GM23338 (cell line): ENCODE measurements at regions not wholly inside any gene's neighbourhood (a gene's known extent, or its start where the extent isn't known, plus 50 kb on each side); places are given as distances from the start of the nearest gene placed in this dataset.

Source experiments
- ATAC-seq: fragments of 200-7000 bp; cut with Tn5 transposase; 3 replicates; pipeline ENCODE4 v1.9.1; 2020
- DNase-seq: peaks from one replicate; pipeline ENCODE4 v3.0.0-alpha.2; 2015; ENCODE audit warnings: low spot score
- H2AFZ ChIP-seq: fragments of 200-600 bp; sonication (generic); 2 replicates; pipeline ENCODE4 v1.8.0; 2016; ENCODE audit warnings: antibody characterized with exemption, mild to moderate bottlenecking, moderate library complexity
- H3F3A ChIP-seq: fragments of 200-600 bp; sonication (generic); replicated peaks from 2 replicates; pipeline ENCODE4 v1.8.0; 2017; ENCODE audit warnings: antibody characterized with exemption, mixed run types, low read depth
- H3K27ac ChIP-seq: fragments of 200-600 bp; sonication (generic); 2 replicates; pipeline ENCODE4 v1.6.1; 2016; ENCODE audit warnings: low read depth
- H3K27me3 ChIP-seq: fragments of 200-600 bp; sonication (generic); 2 replicates; pipeline ENCODE4 v1.8.0; 2016; ENCODE audit warnings: mild to moderate bottlenecking, mixed run types, moderate library complexity; ENCODE audit not compliant: insufficient read depth
- H3K36me3 ChIP-seq: fragments of 200-600 bp; sonication (generic); 2 replicates; pipeline ENCODE4 v1.8.0; 2016; ENCODE audit warnings: mild to moderate bottlenecking; ENCODE audit not compliant: insufficient read depth
- H3K4me1 ChIP-seq: fragments of 200-600 bp; sonication (generic); 2 replicates; pipeline ENCODE4 v1.8.0; 2016; ENCODE audit warnings: mild to moderate bottlenecking, moderate library complexity; ENCODE audit not compliant: insufficient read depth
- H3K4me2 ChIP-seq: fragments of 200-600 bp; sonication (generic); 2 replicates; pipeline ENCODE4 v1.7.1; 2017; ENCODE audit warnings: mixed run types
- H3K4me3 ChIP-seq: fragments of 200-600 bp; sonication (generic); 2 replicates; pipeline ENCODE4 v1.6.1; 2016; ENCODE audit warnings: mixed run types
- H3K79me2 ChIP-seq: fragments of 200-600 bp; sonication (generic); replicated peaks from 2 replicates; pipeline ENCODE4 v1.8.0; 2017; ENCODE audit warnings: mild to moderate bottlenecking; ENCODE audit not compliant: insufficient read depth
- H3K9me2 ChIP-seq: fragments of 200-600 bp; sonication (generic); 2 replicates; pipeline ENCODE4 v1.8.0; 2017; ENCODE audit not compliant: insufficient read depth
- H4K20me1 ChIP-seq: fragments of 200-600 bp; sonication (generic); replicated peaks from 2 replicates; pipeline ENCODE4 v1.8.0; 2017; ENCODE audit warnings: mild to moderate bottlenecking; ENCODE audit not compliant: insufficient read depth
- H3K27ac Mint-ChIP-seq: 2 replicates; pipeline ENCODE4 v1.8.0; 2020; ENCODE audit warnings: inconsistent platforms, mild to moderate bottlenecking, moderate library complexity, mixed read lengths
- H3K27me3 Mint-ChIP-seq: 3 replicates; pipeline ENCODE4 v1.8.0; 2022; ENCODE audit warnings: low read depth, mild to moderate bottlenecking, moderate library complexity, mixed read lengths, inconsistent platforms; ENCODE audit not compliant: insufficient read depth, poor library complexity
- H3K36me3 Mint-ChIP-seq: 3 replicates; pipeline ENCODE4 v1.8.0; 2021; ENCODE audit warnings: low read depth, mild to moderate bottlenecking, inconsistent platforms, moderate library complexity, mixed read lengths
- H3K4me1 Mint-ChIP-seq: 3 replicates; pipeline ENCODE4 v1.8.0; 2020; ENCODE audit warnings: mild to moderate bottlenecking, inconsistent platforms, mixed read lengths
- H3K4me3 Mint-ChIP-seq: 3 replicates; pipeline ENCODE4 v1.8.0; 2021; ENCODE audit warnings: moderate library complexity, mild to moderate bottlenecking, inconsistent platforms, mixed read lengths
- H3K9me3 Mint-ChIP-seq: 3 replicates; pipeline ENCODE4 v1.8.0; 2020; ENCODE audit warnings: moderate library complexity, mild to moderate bottlenecking, inconsistent platforms, mixed read lengths
- CTCF ChIP-seq, 2 experiments: fragments of 200-600 bp in 1 of 2; sonication (generic) in 1 of 2; conservative IDR thresholded peaks; 2 replicates each; pipeline versions ENCODE4 v1.5.1 to v1.6.1; 2016 to 2017; ENCODE audit warnings: antibody characterized with exemption in 2 of 2, low read depth in 2 of 2, mild to moderate bottlenecking in 2 of 2, moderate library complexity in 1 of 2
- ETS1 ChIP-seq: IDR thresholded peaks from 2 replicates; pipeline ENCODE4 v1.6.1; 2016; ENCODE audit warnings: antibody characterized with exemption
- EZH2 ChIP-seq: fragments of 200-600 bp; sonication (generic); IDR thresholded peaks from one replicate; pipeline ENCODE4 v1.8.0; 2017; ENCODE audit warnings: antibody characterized with exemption, mild to moderate bottlenecking, low read depth; ENCODE audit not compliant: unreplicated experiment
- POLR2AphosphoS5 ChIP-seq: IDR thresholded peaks from 2 replicates; pipeline ENCODE4 v1.6.1; 2016; ENCODE audit warnings: antibody characterized with exemption, low read depth
- REST ChIP-seq: IDR thresholded peaks from one replicate; pipeline ENCODE4 v1.6.1; 2018; ENCODE audit warnings: antibody characterized with exemption; ENCODE audit not compliant: unreplicated experiment
- STAT1 ChIP-seq: IDR thresholded peaks from one replicate; pipeline ENCODE4 v1.6.1; 2016; ENCODE audit warnings: antibody characterized with exemption; ENCODE audit not compliant: unreplicated experiment
- ZNF114 ChIP-seq: fragments of 250-450 bp; sonication (Bioruptor Pico); IDR thresholded peaks from 2 replicates; pipeline ENCODE4 v1.5.0; 2020; ENCODE audit warnings: mild to moderate bottlenecking, moderate library complexity
- ZNF331 ChIP-seq: fragments of 250-450 bp; sonication (Bioruptor Pico); IDR thresholded peaks from 2 replicates; pipeline ENCODE4 v1.5.0; 2020; ENCODE audit warnings: low read depth, mild to moderate bottlenecking, moderate library complexity

GRCh38 chr5:159667286-159667685, 249.0 kb upstream of the ADRA1B start (continued):
- TF ChIP-seq ETS1 = no peak
- TF ChIP-seq REST = no peak

- H3K4me2 ChIP-seq = no peak overlapping the region
- Mint-ChIP-seq H3K36me3 (peaks cover 4% of the 10 kb centered on the region; the same call in 1 of the 3 replicates), H3K4me3 (no peak overlapping the region), H3K9me3 (peaks cover 6% of the 10 kb centered on the region; the same call in 2 of the 3 replicates), H3K4me1 (no peaks in the 10 kb centered on the region), H3K27me3 (peaks cover 1% of the 10 kb centered on the region), H3K27ac (no peak overlapping the region)
- ATAC-seq (no peak), DNase-seq (no peak)
- H3K36me3 ChIP-seq = no peaks in the 10 kb centered on the region
- H3K4me3 ChIP-seq = no peak overlapping the region
- H3K79me2 ChIP-seq = no peaks in the 10 kb centered on the region
- no peak overlapping the region for H3K27ac ChIP-seq
- H4K20me1 ChIP-seq = no peaks in the 10 kb centered on the region
- TF ChIP-seq POLR2AphosphoS5 = no peak
- no peak for TF ChIP-seq STAT1
- no peak for TF ChIP-seq CTCF (conservative IDR thresholded peaks at IDR 0.05; ENCODE audit: low read depth in 2 of 2)
- H2AFZ ChIP-seq = no peak overlapping the region
- no peaks in the 10 kb centered on the region for H3K27me3 ChIP-seq
- H3F3A ChIP-seq = no peaks in the 10 kb centered on the region
- H3K9me2 ChIP-seq = no peaks in the 10 kb centered on the region
- H3K4me1 ChIP-seq = no peaks in the 10 kb centered on the region
Measured at GRCh38 chr5:159668556-159668955, 247.7 kb upstream of the ADRA1B start.

- Histone ChIP-seq H3K4me2 (no peak overlapping the region), H3K27me3 (no peaks in the 10 kb centered on the region), H3K4me3 (no peak overlapping the region), H3F3A (no peaks in the 10 kb centered on the region), H4K20me1 (no peaks in the 10 kb centered on the region), H3K36me3 (no peaks in the 10 kb centered on the region), H3K4me1 (no peaks in the 10 kb centered on the region), H3K79me2 (no peaks in the 10 kb centered on the region), H3K9me2 (peaks cover 5% of the 10 kb centered on the region; the same call in 1 of the 2 replicates), H3K27ac (no peak overlapping the region), H2AFZ (no peak overlapping the region)
- H3K4me3 Mint-ChIP-seq = no peak overlapping the region
- peaks cover 1% of the 10 kb centered on the region for H3K27me3 Mint-ChIP-seq
- peaks cover 4% of the 10 kb centered on the region; the same call in 1 of the 3 replicates for H3K36me3 Mint-ChIP-seq
- ATAC-seq = no peak
- no peaks in the 10 kb centered on the region for H3K4me1 Mint-ChIP-seq
- DNase-seq = no peak
- H3K9me3 Mint-ChIP-seq = peaks cover 7% of the 10 kb centered on the region; the same call in 2 of the 3 replicates
- H3K27ac Mint-ChIP-seq = no peak overlapping the region
- TF ChIP-seq EZH2 (no peak), CTCF (conservative IDR thresholded peaks at IDR 0.05; ENCODE audit: low read depth in 2 of 2) (no peak), ZNF114 (CRISPR knock-in tag) (no peak), ZNF331 (CRISPR knock-in tag) (no peak), ETS1 (no peak), REST (no peak), STAT1 (no peak)
Measured at GRCh38 chr5:159669559-159669958, 246.7 kb upstream of the ADRA1B start.
